RWPE2 (cell line): ENCODE measurements at regions not wholly inside any gene's neighbourhood (a gene's known extent, or its start where the extent isn't known, plus 50 kb on each side); places are given as distances from the start of the nearest gene placed in this dataset.

Experiments
- ATAC-seq: fragments of 200-7000 bp; cut with Tn5 transposase; 3 replicates; pipeline ENCODE4 v1.9.1; 2021; ENCODE audit warnings: low read depth
- DNase-seq: peaks from one replicate; pipeline ENCODE4 v3.0.0-alpha.2; 2020; ENCODE audit warnings: low spot score
- H3K27ac ChIP-seq: fragments of 450-650 bp; 2 replicates; pipeline ENCODE4 v1.5.1; 2017; ENCODE audit warnings: mild to moderate bottlenecking; ENCODE audit not compliant: poor library complexity, severe bottlenecking
- H3K27me3 ChIP-seq: fragments of 250-450 bp; sonication (Bioruptor Pico); 2 replicates; pipeline ENCODE4 v1.5.1; 2021; ENCODE audit warnings: mild to moderate bottlenecking, moderate library complexity; ENCODE audit not compliant: insufficient read depth, poor library complexity, severe bottlenecking
- H3K36me3 ChIP-seq: fragments of 250-450 bp; sonication (Bioruptor Pico); 2 replicates; pipeline ENCODE4 v1.5.1; 2020; ENCODE audit warnings: low read depth, mild to moderate bottlenecking, moderate library complexity
- H3K4me1 ChIP-seq: fragments of 250-450 bp; sonication (Bioruptor Pico); 2 replicates; pipeline ENCODE4 v1.5.1; 2021; ENCODE audit warnings: mild to moderate bottlenecking, moderate library complexity; ENCODE audit not compliant: insufficient read depth, poor library complexity, severe bottlenecking
- H3K4me3 ChIP-seq: fragments of 250-450 bp; sonication (Bioruptor Pico); 2 replicates; pipeline ENCODE4 v1.5.1; 2021; ENCODE audit warnings: mild to moderate bottlenecking, moderate library complexity; ENCODE audit not compliant: severe bottlenecking
- H3K9me3 ChIP-seq: fragments of 250-450 bp; sonication (Bioruptor Pico); 2 replicates; pipeline ENCODE4 v1.5.1; 2021; ENCODE audit warnings: mild to moderate bottlenecking, moderate library complexity; ENCODE audit not compliant: severe bottlenecking
- CTCF ChIP-seq: fragments of 450-650 bp; IDR thresholded peaks from one replicate; pipeline ENCODE4 v1.5.1; 2017; ENCODE audit warnings: mild to moderate bottlenecking, moderate library complexity; ENCODE audit not compliant: poor library complexity, severe bottlenecking

- no peaks in the 10 kb centered on the region for H3K9me3 ChIP-seq
- no peaks in the 10 kb centered on the region for H3K4me1 ChIP-seq
- no peak overlapping the region for H3K27ac ChIP-seq
- no peak overlapping the region for H3K4me3 ChIP-seq
- no peak for TF ChIP-seq CTCF
- H3K27me3 ChIP-seq = no peaks in the 10 kb centered on the region
- DNase-seq (no peak), ATAC-seq (no peak)
- no peaks in the 10 kb centered on the region for H3K36me3 ChIP-seq
Observed at GRCh38 chr13:91058919-91059318, 288.6 kb upstream of the MIR17HG start.

- no peaks in the 10 kb centered on the region for H3K36me3 ChIP-seq
- no peak for DNase-seq
- no peaks in the 10 kb centered on the region for H3K4me1 ChIP-seq
- no peak for ATAC-seq
- no peak overlapping the region for H3K27ac ChIP-seq
- no peak for TF ChIP-seq CTCF
- H3K9me3 ChIP-seq = peaks cover 6% of the 10 kb centered on the region
- H3K27me3 ChIP-seq = no peaks in the 10 kb centered on the region
- no peak overlapping the region for H3K4me3 ChIP-seq
Observed at GRCh38 chr13:91066745-91067144, 280.7 kb upstream of the MIR17HG start.

- no peak overlapping the region for H3K27ac ChIP-seq
- no peak overlapping the region for H3K4me3 ChIP-seq
- DNase-seq (no peak), ATAC-seq (no peak)
- H3K27me3 ChIP-seq = no peaks in the 10 kb centered on the region
- H3K36me3 ChIP-seq = no peaks in the 10 kb centered on the region
- H3K4me1 ChIP-seq = no peaks in the 10 kb centered on the region
- peaks cover 6% of the 10 kb centered on the region for H3K9me3 ChIP-seq
- no peak for TF ChIP-seq CTCF
Observed at GRCh38 chr13:91072486-91072885, 275.0 kb upstream of the MIR17HG start.

- Histone ChIP-seq H3K9me3 (peaks cover 10% of the 10 kb centered on the region), H3K4me1 (no peaks in the 10 kb centered on the region), H3K27ac (no peak overlapping the region), H3K36me3 (no peaks in the 10 kb centered on the region), H3K4me3 (no peak overlapping the region), H3K27me3 (no peaks in the 10 kb centered on the region)
- DNase-seq = no peak
- no peak for TF ChIP-seq CTCF
- ATAC-seq = no peak
Observed at GRCh38 chr13:91074091-91074490, 273.4 kb upstream of the MIR17HG start.

- Histone ChIP-seq H3K4me1 (no peaks in the 10 kb centered on the region), H3K27ac (no peak overlapping the region), H3K36me3 (no peaks in the 10 kb centered on the region), H3K27me3 (no peaks in the 10 kb centered on the region), H3K4me3 (no peak overlapping the region), H3K9me3 (peaks cover 5% of the 10 kb centered on the region)
- no peak for DNase-seq
- ATAC-seq = no peak
- TF ChIP-seq CTCF = no peak
Observed at GRCh38 chr13:91076830-91077229, 270.7 kb upstream of the MIR17HG start.
